ENCODE measurements at regions not wholly inside any gene's neighbourhood (a gene's known extent, or its start where the extent isn't known, plus 50 kb on each side); places are given as distances from the start of the nearest gene placed in this dataset.

DNA sequence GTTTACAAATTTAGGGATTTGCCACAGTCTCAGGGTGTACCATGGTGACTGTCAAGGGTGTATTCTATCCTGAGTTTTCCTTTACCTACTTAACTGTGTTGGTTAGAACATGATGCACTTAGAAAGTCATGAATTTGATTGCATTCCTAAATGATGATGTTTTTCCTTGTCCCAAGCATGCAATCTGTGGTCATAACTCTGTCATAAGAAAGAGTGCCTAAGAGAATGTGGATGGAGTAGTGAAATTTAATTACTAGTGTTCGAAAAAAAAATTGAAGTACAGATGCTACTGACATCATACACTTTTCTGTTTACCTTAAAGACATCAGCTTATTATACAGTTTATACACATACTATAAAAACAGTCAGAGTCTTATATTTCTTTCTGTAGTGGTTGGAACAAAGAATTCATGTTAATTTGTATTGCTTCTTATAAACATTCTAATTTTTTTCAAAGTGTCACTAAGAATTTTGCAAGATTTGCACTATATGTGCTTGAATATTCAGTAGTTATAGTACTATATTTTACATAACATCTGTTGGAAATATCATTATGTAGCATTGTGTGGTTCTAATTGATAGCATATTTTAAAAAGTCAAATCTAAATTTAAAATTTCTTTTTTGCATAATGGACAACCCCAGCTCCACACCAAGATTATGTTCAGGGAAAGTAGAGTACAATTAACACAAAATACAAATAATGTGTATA is 231.3 kb upstream of the KCNMB2 start:
- DNase-seq (no peak), ATAC-seq (no peak)
- Mint-ChIP-seq H3K27me3 (ENCODE audit: low read depth) (no peaks in the 10 kb centered on the region), H3K4me3 (no peak overlapping the region), H3K9me3 (ENCODE audit: insufficient read depth) (no peaks in the 10 kb centered on the region), H3K27ac (no peak overlapping the region), H3K36me3 (ENCODE audit: low read depth) (no peaks in the 10 kb centered on the region), H3K4me1 (ENCODE audit: low read depth) (no peaks in the 10 kb centered on the region)
- POLR2A ChIA-PET = no interaction called here
- CTCF ChIA-PET = no interaction called here

DNA sequence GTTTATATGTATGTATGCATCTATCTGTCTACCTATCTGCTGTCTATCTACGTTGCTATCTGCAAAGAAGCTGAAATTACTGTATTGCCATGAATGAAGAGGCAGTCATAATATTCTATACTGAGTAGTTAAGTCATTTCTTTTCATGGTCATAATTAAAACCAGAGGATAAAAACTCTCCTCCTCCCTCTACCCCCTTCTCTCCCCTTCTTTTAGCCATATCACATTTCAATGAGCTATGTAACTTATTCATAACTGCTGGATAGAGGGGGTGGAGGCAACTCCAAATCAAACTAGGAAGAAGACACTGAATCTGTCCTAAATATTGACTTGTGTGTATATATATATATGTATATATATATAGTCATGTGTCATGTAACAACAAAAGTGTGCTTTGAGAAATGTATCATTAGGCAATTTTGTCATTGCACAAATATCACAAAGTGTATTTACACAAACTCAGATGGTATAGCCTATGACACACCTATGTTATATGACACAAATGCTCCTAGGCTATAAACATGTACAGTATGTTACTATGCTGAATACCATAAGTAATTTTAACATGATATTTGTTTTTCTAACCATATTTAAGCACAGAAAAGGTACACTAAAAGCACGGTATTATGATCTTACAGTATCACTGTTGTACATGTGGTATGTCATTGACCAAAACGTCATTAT is 229.7 kb upstream of the KCNMB2 start:
- POLR2A ChIA-PET = no interaction called here

DNA sequence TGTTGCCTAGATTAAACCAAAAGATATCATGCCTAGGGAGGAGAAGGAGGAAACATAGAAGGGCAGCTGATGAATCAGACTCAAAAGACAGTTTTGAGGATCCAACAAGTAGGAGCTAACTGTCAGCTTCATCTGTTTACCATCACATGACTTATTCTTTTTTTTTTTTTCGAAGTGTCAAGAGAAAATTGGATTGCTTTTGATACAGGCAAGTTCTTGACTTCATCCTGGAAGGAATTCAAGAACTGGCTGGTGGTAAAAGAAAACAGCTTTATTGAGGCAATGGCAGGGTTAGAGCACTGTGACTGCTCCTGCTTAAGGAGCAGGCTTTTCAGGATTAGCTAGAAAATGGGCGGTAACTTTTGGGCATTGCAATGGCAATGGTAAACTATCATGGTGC is 227.5 kb upstream of the KCNMB2 start:
- H3K4me3 Mint-ChIP-seq = no peak overlapping the region
- no peak for DNase-seq
- CTCF ChIA-PET = no interaction called here
- no peaks in the 10 kb centered on the region for H3K27me3 Mint-ChIP-seq (ENCODE audit: low read depth)
- no peak for ATAC-seq
- H3K9me3 Mint-ChIP-seq (ENCODE audit: insufficient read depth) = no peaks in the 10 kb centered on the region
- no peaks in the 10 kb centered on the region for H3K36me3 Mint-ChIP-seq (ENCODE audit: low read depth)
- H3K27ac Mint-ChIP-seq = no peak overlapping the region
- POLR2A ChIA-PET = no interaction called here
- no peaks in the 10 kb centered on the region for H3K4me1 Mint-ChIP-seq (ENCODE audit: low read depth)

More for the DNA sequence above, 229.7 kb upstream of the KCNMB2 start:
- ATAC-seq (no peak), DNase-seq (no peak)
- Mint-ChIP-seq H3K9me3 (ENCODE audit: insufficient read depth) (no peaks in the 10 kb centered on the region), H3K4me3 (no peak overlapping the region), H3K27me3 (ENCODE audit: low read depth) (no peaks in the 10 kb centered on the region), H3K36me3 (ENCODE audit: low read depth) (no peaks in the 10 kb centered on the region), H3K27ac (no peak overlapping the region), H3K4me1 (ENCODE audit: low read depth) (no peaks in the 10 kb centered on the region)
- CTCF ChIA-PET = no interaction called here

DNA sequence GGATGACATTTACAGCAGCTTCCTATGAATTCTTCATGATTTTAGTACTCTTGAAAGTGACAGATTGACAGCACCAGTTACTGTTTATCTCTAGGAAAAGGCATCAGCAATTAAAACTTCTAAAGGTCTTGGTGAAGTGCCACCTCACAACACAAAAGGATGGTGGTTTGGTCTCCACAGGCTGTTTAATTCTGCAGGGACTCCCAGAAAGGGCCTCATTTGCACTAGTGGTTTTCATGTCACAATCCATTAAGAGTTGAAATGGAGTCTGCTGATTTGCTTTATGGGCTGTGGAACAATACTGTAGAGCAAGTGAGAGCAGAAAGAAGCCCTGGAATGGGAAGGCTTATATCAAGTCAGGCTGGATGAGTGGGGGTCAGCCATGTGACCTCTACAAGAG is 225.3 kb upstream of the KCNMB2 start:
- ChIA-PET POLR2A (no interaction called here), CTCF (no interaction called here)
- no peaks in the 10 kb centered on the region for H3K4me1 Mint-ChIP-seq (ENCODE audit: low read depth)
- DNase-seq (no peak), ATAC-seq (no peak)
- no peaks in the 10 kb centered on the region for H3K27me3 Mint-ChIP-seq (ENCODE audit: low read depth)
- no peaks in the 10 kb centered on the region for H3K36me3 Mint-ChIP-seq (ENCODE audit: low read depth)
- no peaks in the 10 kb centered on the region for H3K9me3 Mint-ChIP-seq (ENCODE audit: insufficient read depth)
- no peak overlapping the region for H3K4me3 Mint-ChIP-seq
- H3K27ac Mint-ChIP-seq = no peak overlapping the region

DNA sequence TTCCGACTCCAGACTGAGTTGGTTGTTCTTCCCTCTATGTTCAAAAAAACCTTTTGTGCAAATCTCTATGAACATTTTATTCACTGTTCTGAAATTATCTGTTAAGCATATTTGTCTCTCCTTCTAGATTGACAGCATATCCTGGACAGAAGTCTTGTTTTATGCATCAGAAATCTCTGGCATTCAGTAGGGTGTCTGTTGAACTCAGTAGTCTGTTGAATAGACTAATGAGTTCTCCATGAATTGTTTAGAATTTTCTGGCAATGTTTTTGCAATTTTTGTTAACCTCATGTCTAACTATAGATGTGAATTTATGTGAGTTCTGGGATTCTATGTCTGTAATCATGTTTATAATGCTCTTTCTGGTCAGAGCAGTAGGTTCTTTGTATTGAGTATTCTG is 222.5 kb upstream of the KCNMB2 start:
- POLR2A ChIA-PET = no interaction called here
- H3K27ac Mint-ChIP-seq = no peak overlapping the region
- ATAC-seq (no peak), DNase-seq (no peak)
- no peak overlapping the region for H3K4me3 Mint-ChIP-seq
- no peaks in the 10 kb centered on the region for H3K9me3 Mint-ChIP-seq (ENCODE audit: insufficient read depth)
- no peaks in the 10 kb centered on the region for H3K27me3 Mint-ChIP-seq (ENCODE audit: low read depth)
- H3K36me3 Mint-ChIP-seq (ENCODE audit: low read depth) = no peaks in the 10 kb centered on the region
- H3K4me1 Mint-ChIP-seq (ENCODE audit: low read depth) = no peaks in the 10 kb centered on the region
- CTCF ChIA-PET = no interaction called here

DNA sequence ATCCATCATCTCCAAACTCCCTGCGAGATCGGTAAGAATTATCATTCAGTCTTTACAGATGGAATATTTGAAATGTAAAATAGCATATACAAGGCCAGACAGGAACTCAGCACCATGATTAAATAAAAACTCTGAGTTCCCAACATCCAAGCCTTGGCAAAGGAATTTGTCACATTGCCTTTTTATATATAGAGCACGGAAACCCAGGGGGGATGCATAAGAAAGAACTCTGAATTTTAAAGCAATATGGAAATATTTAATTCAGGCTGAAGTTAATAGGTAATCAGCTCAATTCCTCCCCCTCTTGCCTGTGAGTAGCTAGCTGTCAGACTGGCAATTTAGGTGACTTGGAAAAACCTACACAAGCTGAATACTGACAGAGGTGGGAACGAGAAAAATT is 217.9 kb upstream of the KCNMB2 start:
- H3K36me3 Mint-ChIP-seq (ENCODE audit: low read depth) = no peaks in the 10 kb centered on the region
- ChIA-PET CTCF (no interaction called here), POLR2A (no interaction called here)
- no peaks in the 10 kb centered on the region for H3K4me1 Mint-ChIP-seq (ENCODE audit: low read depth)
- DNase-seq = no peak
- no peaks in the 10 kb centered on the region for H3K9me3 Mint-ChIP-seq (ENCODE audit: insufficient read depth)
- H3K4me3 Mint-ChIP-seq = no peak overlapping the region
- no peak for ATAC-seq
- H3K27me3 Mint-ChIP-seq (ENCODE audit: low read depth) = no peaks in the 10 kb centered on the region
- no peak overlapping the region for H3K27ac Mint-ChIP-seq

DNA sequence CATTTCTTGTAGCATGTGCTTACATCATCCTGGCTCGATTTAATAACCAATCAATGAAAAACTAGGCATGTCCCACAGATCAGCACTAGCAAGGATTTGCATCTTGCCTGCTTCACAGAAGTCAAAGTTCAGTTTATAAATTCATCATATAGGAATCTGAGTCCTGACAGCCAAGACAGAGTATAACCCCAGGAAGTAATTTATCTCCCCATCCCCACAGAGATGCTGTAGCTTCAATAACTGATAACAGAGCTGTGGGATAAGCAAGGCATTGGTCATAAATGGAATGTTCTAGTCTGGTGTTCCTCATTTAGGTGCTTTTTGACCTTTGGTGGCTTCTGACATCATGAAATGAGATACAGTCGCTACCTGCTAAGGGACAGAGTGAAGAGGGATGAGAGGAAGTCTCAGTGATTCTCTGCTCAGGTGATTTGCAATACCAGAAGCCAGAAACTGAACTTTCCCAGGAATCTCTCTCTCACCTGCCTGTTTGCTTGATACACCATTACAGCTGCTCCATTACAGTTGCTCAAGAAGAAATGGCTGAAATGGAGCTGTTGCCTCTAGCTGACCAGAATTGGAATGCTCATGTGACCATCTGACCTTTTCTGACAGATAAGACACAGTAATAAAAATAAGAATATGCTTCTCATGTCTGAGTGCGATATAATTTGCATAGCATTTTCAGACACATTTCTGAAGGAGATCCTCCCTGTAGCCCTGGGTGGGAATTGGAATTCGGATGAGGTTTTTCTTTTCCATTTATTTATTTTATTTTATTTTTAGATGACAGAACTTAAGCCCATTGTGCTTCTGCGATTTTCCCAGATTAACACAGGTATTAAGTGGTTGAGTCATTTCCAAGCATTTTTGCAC is 217.1 kb upstream of the KCNMB2 start:
- Mint-ChIP-seq H3K4me1 (ENCODE audit: low read depth) (no peaks in the 10 kb centered on the region), H3K4me3 (no peak overlapping the region), H3K27ac (no peak overlapping the region), H3K27me3 (ENCODE audit: low read depth) (no peaks in the 10 kb centered on the region), H3K9me3 (ENCODE audit: insufficient read depth) (no peaks in the 10 kb centered on the region), H3K36me3 (ENCODE audit: low read depth) (no peaks in the 10 kb centered on the region)
- DNase-seq (no peak), ATAC-seq (no peak)
- ChIA-PET POLR2A (no interaction called here), CTCF (no interaction called here)

DNA sequence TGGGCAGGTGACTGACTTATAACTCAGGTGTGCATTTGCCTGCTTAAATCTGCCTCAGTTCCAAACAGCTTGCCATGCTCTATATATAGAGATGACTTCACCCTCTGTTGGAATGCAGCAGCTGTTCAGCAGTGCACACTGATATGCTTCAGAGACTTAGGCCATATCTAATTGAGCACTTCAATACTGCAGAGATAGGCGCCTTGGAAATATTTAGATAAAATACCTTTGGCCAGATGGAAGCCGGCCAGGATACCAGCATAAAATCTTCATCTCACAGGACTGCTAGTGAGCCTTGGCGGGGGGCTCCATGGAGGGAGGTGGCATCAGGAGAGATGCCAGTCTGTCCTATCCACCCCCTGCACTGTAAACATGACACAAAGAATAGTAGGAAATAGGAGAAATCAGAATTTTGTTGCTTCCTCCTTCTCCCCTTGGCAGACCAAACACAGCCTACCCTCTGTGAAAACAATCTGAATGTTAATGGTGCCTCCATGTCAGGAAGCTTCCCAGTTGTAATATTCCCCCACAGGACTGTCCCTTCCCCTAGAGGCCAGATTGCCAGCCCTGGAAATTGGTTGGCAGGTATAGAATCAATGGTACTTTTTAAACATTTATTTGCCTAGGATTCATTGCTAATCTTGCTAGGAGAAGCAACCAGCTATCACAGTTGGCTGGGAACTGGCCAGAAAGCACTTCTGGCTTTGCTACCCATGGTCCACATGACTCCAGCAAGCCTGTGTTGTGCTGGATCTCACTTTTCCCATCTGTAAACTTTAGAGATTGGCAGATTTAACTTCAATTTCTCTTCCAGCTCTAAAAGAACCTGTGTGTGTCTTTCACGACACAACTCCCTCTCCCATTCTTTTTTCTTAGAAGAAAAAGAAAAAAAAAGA is 215.5 kb upstream of the KCNMB2 start:
- ATAC-seq (no peak), DNase-seq (no peak)
- Mint-ChIP-seq H3K36me3 (ENCODE audit: low read depth) (no peaks in the 10 kb centered on the region), H3K27ac (no peak overlapping the region), H3K27me3 (ENCODE audit: low read depth) (no peaks in the 10 kb centered on the region), H3K4me1 (ENCODE audit: low read depth) (no peaks in the 10 kb centered on the region), H3K9me3 (ENCODE audit: insufficient read depth) (no peaks in the 10 kb centered on the region), H3K4me3 (no peak overlapping the region)
- ChIA-PET POLR2A (no interaction called here), CTCF (no interaction called here)

DNA sequence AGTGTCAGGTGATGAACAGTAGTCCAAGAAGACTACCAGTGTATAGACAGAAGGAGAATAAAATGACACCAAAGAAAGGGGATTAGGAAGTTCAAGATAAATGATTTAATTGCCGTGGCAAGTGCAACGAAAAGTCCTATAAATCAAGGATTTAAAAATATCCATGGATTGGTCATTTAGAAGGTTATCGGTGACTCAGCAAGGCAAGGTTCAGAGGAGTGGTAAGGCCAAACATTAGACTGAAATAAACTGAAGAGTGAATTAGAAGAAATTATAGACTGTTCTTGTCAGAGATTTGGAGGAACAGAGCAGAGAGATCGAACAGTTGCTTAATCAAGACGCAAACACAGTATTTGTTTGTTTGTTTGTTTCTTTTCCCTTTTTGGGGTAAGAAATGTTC is 211.9 kb upstream of the KCNMB2 start:
- ChIA-PET POLR2A (no interaction called here), CTCF (no interaction called here)
- no peaks in the 10 kb centered on the region for H3K27me3 Mint-ChIP-seq (ENCODE audit: low read depth)
- H3K4me3 Mint-ChIP-seq = no peak overlapping the region
- no peaks in the 10 kb centered on the region for H3K4me1 Mint-ChIP-seq (ENCODE audit: low read depth)
- DNase-seq (no peak), ATAC-seq (no peak)
- no peak overlapping the region for H3K27ac Mint-ChIP-seq
- no peaks in the 10 kb centered on the region for H3K36me3 Mint-ChIP-seq (ENCODE audit: low read depth)
- H3K9me3 Mint-ChIP-seq (ENCODE audit: insufficient read depth) = no peaks in the 10 kb centered on the region

DNA sequence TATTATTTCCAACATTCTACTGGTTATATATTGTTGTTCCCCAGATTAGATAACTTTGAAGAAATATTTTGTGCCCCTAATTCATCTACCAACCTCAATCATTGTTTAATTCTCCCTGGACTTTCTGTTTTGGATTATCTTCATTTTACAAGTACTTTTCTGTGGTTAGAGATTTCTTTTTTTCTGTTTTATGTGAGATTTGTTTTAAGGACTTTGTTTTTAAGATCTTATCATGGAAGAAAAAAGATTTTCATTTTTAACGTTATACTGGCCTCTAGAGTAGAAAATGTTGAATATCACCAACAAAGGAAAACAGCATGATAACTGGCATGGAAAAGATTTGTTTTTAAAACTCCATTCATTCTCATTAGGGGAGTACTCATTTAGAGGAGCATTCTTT is 210.9 kb upstream of the KCNMB2 start:
- ATAC-seq = no peak
- CTCF ChIA-PET = no interaction called here
- POLR2A ChIA-PET = no interaction called here

DNA sequence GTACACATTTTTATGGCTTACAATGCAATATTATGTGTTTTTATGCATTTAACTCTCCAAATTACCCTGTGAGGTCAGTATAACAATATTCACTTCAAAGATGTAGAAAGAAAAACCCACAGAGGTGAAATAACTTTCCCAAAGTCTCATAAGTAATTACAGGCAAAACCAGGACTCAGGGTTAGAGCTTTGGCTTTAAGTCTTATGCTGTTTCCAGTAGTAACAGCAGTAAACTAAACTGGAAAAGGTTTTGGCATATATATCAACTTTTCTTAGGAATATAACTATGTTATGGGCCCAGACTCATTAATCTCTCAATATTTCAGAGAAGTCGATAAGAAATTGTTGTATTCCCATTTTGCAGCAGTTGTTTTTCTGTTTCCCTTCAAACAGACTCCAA is 206.3 kb upstream of the KCNMB2 start:
- POLR2A ChIA-PET = no interaction called here

More for the DNA sequence above, 210.9 kb upstream of the KCNMB2 start:
- H3K9me3 Mint-ChIP-seq (ENCODE audit: insufficient read depth) = no peaks in the 10 kb centered on the region
- no peak overlapping the region for H3K27ac Mint-ChIP-seq
- no peak overlapping the region for H3K4me3 Mint-ChIP-seq
- H3K36me3 Mint-ChIP-seq (ENCODE audit: low read depth) = no peaks in the 10 kb centered on the region
- H3K27me3 Mint-ChIP-seq (ENCODE audit: low read depth) = no peaks in the 10 kb centered on the region
- no peak for DNase-seq
- no peaks in the 10 kb centered on the region for H3K4me1 Mint-ChIP-seq (ENCODE audit: low read depth)

DNA sequence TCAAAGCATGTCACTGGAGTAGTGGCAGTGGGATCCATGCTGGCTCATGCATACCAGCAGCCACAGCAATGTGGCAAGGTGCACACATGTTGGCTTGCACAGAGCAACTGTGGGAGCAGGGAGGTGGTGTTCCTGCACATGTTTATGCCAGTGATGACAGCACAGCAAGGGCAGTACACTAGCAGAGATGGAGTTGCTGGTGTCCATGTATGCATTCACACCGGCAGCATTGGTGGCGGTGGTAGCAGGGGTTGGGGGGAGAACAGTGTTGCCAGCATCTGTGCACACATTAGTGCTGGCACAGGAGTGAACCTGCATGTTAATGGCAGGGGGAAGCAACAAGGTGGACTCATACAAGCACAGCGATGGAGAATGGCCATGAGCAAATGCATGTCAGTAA is 202.0 kb upstream of the KCNMB2 start:
- no peaks in the 10 kb centered on the region for H3K36me3 Mint-ChIP-seq (ENCODE audit: low read depth)

More for the DNA sequence above, 206.3 kb upstream of the KCNMB2 start:
- DNase-seq = no peak
- CTCF ChIA-PET = no interaction called here
- Mint-ChIP-seq H3K9me3 (ENCODE audit: insufficient read depth) (no peaks in the 10 kb centered on the region), H3K27me3 (ENCODE audit: low read depth) (no peaks in the 10 kb centered on the region), H3K27ac (no peak overlapping the region), H3K4me3 (no peak overlapping the region), H3K36me3 (ENCODE audit: low read depth) (no peaks in the 10 kb centered on the region), H3K4me1 (ENCODE audit: low read depth) (no peaks in the 10 kb centered on the region)
- no peak for ATAC-seq

More for the DNA sequence above, 202.0 kb upstream of the KCNMB2 start:
- Mint-ChIP-seq H3K4me1 (ENCODE audit: low read depth) (no peaks in the 10 kb centered on the region), H3K4me3 (no peak overlapping the region), H3K27me3 (ENCODE audit: low read depth) (no peaks in the 10 kb centered on the region), H3K9me3 (ENCODE audit: insufficient read depth) (no peaks in the 10 kb centered on the region), H3K27ac (no peak overlapping the region)
- ATAC-seq = no peak
- POLR2A ChIA-PET = no interaction called here
- no peak for DNase-seq
- CTCF ChIA-PET = no interaction called here
